Cerebellar nuclear complex (tissue), 1 donor: ENCODE measurements at regions not wholly inside any gene's neighbourhood (a gene's known extent, or its start where the extent isn't known, plus 50 kb on each side); places are given as distances from the start of the nearest gene placed in this dataset.
"Not testable (repeated sequence)": the region's sequence is repeated elsewhere in the genome, so short reads cannot be mapped to it uniquely, and the experiment has no call there.

Source experiments
- DNase-seq, 2 experiments: peaks; one replicate each; lab custom pipeline; 2025; lab: John Stamatoyannopoulos, UW

DNA sequence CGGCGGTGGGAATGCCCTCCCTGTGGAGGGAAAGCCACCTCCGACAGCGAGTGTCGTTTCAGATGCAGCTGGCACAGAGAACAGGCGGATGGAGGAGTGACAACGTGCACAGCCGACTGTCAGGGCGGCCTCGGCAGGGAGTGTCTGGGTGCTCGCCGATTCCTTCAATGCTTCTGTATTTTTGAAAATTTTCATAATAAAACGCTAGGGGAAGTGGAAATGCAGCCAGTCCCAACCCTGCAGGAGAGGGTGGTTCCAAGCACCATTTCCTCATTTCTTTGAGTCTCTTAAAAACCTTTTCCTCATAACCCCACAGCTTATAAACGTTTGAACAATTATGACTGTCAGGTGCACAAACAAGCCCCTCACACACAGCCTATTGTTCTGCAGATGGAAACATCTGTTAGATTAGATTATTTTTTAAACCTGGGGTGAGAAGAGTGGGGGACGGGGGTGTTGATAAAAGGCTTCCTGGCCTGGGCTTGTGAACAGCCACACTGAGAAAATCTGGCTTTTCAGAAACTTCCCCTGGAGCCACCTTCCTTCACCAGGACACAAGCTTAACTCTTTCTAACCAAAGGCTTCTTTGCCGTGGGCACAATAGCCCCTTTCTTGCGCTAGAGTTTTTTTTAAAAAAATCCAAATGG lies 228.9 kb downstream of the ANKRD60 start:
- no peak for DNase-seq

DNA sequence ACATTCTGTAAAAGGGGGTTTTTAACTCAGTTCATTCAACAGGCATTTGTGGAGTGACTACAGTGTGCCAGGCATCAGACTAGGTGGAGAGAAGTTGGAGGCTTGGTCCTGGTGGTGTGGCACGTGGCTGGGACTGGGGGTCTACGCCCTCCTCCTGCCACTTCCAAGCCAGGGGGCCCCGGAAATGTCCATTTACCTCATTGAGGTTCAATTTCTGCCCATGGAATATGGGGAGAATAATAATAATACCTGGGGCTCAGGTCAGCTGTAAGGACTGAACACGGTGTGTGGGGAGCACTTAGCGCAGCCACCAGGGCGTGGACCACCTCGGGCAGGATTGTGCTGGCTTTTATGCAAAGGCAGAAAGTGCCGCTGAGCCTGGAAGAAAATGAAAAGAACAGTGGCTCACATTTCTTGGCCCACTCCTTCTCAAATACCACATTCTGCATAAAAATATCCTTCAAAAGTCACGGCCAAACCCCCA lies 229.4 kb downstream of the ANKRD60 start:
- DNase-seq = no peak

DNA sequence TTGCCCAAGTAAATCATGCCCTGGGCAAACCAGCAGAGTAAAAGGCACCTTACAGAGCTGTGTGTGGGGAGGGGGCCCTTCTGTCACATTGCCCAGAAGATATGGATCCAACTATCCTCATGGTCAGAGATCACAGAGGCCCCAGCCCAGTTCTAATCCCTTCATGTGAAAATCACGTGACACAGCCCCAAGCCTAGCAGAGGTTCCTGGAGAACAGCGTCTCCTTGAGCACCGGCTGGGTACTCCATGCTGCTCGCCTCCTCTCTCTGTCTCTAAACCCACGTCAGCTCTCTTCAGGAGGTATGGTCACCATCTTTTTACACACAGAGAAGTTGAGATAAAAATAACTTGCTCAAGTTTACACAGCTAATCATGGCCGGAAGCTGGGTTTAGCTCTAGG lies 230.2 kb downstream of the ANKRD60 start:
- no peak for DNase-seq

DNA sequence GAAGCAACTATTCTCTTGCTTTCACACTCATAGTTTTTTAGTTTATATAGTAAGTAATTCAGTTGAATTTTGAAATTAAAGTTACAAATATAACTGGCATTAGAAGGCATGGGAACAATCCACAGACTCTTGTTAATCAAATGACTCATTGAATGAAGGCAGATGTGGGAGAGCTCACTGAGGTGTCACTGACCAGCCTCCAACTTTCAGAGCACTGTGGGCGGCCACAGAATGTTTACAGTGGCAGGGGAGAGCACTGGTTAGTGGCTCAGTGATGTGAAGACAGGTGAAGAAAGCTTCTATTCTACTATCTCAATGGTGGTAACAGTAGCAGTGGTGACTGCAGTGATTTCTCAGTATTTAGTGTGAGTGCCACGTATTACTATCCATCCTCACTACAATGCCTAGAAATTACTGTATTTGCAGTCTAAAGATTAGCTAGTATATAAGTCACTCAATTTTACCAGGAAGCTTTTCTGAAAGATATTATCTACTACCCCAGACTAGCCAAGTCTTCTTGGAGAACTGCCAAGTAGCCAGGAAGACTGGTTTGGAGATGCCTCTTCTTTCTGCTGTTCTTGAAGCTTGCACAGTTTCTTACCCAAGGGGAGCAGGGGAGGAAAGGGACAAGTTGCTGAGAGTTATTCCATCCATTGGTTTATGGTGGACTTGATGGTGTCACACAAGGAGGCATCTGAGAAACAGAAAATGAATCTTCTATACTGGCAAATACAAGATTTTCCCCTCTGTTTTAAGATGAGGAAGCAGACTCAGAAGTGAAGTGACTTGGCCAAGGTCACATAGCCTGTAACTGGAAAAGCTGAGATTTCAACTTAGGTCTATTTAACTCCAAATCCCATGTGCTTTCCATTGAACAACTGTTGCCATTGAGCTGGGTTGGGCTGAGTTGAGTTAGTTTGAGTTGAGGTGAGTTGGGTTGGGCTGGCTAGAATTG lies 231.2 kb downstream of the ANKRD60 start:
- DNase-seq = no peak

DNA sequence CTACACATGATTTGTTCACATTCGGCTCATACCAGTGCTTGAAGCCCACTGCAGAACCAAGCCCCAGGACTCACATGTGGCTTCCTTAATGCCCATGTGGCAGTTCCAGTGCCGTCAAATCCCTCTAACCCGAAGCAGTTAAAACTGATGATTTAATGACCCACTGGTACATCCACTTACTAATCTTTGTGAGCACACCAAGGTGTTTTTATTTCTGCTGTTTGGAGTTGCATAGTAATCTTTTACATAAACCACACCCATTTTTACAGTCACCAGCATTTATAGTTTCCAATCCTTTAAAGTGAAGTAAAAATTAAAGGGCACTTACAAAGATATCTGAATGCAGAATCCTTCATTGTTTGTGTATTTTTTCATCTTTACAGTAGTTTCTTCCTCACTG lies 232.0 kb downstream of the ANKRD60 start:
- DNase-seq = no peak

DNA sequence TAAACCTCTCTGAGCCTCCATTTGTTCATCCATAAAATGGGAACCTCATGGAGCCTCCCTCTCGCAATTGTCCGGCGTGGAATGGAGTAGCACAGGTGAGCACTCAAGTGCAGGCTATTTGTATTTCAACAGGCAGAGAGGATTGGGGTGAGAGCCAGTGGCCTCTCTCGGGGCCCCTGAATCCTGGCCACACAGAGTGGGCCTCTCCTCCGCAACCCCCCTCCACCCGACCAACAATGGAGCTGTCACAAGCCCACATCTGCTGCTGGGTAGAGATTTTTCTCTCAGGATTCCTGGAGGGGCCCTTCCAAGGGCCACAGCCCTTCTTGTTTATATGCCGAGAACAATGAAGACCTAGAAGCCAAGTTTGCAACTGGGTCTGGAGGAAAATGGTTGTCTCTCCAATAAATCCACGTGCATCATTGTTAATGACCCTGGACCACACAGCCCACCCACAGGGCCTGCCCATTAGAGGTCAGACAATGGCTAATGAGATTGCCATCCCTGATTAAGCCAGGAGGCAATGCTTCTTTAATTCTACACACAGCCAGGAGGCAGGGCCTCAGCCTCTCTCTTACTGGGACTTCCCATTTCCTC lies 233.0 kb downstream of the ANKRD60 start:
- no peak for DNase-seq

DNA sequence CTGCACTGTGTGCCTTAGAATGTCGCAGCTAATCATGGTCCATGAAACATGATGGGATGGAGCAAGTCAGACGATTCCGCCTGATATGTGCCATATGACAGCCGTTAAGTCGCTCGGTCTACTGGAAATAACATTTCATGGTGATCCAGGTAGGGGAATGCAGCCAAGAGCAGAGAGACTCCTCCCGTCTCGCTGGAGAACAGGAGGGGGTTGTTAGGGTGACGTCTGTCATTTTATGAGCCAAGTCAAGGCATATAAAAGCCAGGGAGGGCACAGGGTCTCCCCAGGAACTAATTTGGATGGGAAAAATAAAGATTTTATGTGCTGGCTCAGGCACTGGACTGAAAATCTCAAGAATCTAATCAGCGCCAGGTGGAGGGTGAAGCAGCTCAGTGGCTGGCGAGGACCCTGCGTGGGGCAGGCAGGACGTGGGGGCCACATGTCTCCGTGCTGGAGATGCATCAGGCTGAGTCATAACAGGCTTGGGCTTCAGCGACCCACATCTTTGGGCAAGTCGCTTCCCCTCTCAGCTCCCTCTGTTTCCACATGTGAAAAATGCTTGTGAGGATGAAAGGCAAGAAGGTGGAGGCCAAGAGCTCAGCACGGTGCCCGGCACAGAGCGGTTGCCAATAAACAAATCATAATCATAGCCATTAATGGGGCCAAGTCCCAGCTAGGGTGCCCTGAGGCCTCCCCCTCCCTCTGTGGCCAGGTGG lies 234.6 kb downstream of the ANKRD60 start:
- peak; percentile 24 to 57 for DNase-seq

DNA sequence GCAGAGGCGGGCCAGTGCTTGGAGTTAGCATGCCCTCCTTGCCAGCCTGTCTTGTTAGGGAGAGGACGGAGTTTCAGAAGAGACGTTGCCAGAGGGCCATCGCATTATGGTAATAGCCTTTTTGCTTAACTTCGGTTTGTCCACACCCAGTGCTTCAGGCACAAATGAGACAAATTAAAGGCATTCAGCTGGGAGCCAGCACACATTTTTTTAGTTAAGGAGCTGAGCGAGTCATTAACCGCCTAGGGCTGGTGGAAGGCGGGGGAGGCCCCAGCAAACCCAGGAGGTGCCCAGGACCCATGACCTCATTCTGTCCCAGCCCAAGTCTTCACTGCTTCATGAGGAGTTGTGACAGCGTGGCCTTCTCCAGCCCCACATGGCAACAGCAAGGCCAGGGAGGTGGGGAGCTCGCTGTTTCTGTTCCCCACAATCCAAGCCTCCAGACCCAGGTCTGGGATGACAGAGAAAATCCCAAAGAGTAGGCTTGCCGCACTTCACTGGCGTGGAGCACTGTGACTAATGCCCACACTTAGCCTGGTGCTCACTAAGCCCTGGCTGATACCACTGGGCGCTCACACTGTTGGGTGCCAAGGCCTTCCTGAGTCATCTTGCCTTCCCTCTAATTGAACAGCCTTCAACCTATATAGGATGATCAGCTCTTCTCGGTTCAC lies 237.1 kb downstream of the ANKRD60 start:
- no peak for DNase-seq

DNA sequence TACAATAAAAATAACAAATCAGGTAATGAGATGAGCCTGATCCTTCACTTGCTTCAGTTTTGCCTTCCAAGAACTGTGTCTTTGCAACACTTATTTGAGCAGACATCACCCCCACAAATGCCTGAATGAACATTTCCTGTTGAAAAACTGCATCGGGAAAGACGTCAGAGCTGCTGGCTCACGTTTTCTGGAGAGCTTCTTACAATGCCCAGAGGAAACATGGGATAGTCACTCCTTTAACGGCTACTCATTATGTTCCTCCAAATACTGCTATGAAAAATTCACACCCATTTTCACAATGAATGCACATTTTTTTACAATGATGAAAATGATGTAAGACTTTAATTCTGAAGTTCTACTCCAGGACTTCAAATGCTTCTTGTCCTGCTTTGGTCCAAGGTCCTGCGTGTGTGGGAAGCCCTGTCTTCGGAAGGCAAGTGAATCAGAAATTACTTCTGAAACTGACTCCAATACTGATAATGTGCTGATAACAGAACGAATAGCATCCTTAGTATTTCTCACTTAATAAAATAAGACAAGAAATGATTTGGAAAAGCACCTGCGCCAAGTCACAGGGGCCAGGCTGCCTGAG lies 238.0 kb downstream of the ANKRD60 start:
- no peak for DNase-seq

DNA sequence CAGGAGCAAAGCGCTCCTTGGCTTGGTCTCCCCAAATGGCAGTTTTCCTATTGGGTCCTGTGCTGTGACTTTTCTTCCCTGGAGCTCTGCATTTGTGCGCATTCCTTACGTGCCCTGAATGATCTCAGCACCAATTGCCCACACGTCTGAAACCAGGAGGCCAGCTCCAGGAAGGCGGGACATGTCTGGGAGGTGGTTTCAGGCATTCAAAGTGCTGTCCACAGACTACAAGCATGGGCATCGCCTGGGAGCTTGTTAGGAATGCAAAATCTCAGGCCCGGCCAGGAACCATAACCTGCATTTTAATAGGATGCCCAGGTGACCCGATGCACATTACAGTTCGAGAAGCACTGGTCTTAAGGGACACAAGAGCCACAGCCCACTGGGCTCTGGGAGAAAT lies 239.6 kb downstream of the ANKRD60 start:
- DNase-seq = no peak

DNA sequence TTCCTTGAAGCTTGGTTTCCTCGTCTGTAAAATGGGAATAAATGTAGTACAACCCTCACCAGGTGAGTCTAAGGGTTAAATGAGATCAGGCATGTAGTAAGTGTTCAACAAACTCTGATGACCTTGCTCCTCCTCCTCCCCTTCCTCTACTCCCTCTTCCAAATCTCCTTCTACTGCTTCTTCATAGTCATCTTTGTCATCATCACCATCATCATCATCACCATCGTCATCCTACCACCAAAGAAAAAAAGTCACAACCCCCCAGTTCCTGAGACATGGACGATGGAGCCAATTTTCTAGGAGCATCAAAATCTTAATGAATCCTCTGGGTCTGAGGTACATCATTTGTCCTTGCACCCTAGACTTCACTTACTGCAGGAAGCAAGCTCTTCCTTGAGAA lies 240.0 kb downstream of the ANKRD60 start:
- DNase-seq = no peak

DNA sequence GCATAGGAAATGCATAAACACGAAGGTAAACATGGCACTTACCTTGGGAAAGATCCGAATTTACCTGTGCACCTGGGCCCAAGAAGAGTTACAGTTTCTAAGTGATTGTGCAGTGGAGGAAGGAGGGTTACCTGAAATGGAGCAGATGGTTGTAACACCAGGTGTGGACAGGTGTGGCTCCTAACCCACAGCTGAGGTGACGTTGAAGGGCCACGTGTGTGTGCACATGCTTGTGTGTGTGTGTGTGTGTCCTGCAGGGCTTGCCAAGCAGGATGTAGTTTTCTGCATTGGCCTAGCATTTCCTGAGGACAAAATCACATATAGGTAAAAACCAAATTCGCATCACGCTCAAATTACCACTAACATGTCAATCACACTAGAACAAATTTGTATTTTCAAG lies 240.8 kb downstream of the ANKRD60 start:
- DNase-seq = no peak

DNA sequence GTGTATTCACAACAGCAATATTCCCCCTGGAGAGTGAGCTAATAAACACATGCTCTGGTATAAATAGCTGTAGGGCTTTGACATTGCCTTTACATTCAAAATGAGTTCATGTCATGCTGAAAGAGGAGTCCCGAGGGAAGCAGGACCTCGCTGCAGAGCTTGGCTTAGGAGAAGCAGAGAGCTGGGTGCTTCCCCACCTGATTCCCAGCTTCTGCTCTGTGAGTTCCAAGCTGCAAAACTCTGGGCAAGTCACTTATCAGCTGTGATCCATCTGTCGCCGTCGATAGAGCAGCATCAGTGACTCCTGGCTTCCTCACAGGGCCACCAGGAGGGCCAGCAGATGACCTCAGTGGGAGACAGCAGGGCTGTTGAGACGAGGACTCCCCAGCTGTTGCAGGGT lies 241.8 kb downstream of the ANKRD60 start:
- DNase-seq = no peak

DNA sequence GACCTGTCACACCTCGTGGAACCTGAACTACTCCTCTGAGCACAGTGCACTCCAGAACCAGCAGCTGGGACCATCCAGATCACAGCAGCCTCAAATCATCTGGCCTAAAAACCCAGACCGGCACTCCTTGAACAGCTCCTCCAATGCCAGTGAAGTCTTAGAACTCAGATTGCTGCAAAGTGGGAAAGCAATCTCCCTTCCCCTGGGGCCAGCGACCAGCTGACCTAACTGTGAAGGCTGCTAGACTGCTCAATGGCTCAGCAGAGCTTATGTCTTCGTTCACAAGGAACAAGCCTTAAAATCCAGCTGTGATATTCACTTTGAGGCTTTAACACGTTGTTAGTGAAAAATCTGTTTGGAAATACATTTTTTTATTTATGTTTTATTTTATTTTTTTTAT lies 243.2 kb downstream of the ANKRD60 start:
- DNase-seq = no peak

DNA sequence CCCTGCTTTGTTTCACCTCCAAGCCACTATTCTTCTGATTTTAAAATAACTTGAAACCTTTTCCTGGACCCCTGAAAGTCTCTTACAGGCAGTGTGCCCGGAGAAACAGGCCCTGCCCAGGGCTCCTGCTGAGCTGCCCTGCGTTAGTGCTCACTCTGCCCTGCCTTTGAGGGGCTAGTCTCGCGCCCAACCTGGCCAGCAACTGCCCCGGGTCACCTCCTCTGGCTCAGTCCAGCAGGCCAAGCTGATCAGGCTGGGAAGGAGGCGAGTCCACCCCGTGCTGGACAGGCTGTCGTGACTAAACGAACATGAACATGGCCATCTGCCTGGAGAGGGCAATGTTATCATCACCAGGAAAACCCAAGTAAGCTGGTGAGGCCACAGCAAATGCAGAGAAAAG lies 245.4 kb downstream of the ANKRD60 start:
- no peak for DNase-seq

DNA sequence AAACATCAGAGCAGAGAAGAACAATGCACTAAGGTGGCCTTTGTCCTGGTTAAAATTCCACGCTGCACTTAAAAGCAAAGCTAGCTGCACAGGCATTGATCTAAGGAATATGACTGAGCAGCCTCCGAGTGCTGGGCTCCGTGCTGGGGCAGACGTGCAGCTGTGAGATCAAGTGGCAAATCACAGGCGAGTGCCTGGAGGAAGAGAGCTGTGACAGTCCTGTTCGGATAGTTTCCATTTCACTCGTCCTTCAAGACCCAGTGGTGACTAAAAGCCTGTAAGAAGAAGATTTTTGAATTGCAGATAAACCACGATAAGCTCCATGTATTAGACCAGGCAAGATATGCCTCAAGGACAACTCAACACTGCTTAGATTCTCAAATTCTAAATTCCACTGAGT lies 247.9 kb downstream of the ANKRD60 start:
- no peak for DNase-seq

DNA sequence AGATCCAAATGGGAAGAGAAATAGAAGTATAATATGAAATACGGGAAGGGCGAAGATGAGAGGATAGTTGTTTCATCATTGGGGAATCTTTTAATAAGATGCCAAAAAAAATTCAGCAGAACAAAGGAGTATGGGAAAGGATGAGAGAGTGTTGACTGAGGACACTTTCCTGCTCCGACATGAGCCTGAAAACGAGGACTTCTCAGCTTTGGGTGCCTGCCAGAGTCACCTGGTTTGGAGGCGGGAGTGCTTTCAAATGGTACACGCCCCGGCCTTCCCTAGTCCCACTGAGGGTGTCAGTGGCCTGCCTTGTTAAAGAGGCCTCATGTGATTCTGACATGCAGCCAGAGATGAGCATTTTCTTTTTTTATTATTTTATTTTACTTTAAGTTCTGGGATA lies 250.9 kb downstream of the ANKRD60 start:
- no peak for DNase-seq

DNA sequence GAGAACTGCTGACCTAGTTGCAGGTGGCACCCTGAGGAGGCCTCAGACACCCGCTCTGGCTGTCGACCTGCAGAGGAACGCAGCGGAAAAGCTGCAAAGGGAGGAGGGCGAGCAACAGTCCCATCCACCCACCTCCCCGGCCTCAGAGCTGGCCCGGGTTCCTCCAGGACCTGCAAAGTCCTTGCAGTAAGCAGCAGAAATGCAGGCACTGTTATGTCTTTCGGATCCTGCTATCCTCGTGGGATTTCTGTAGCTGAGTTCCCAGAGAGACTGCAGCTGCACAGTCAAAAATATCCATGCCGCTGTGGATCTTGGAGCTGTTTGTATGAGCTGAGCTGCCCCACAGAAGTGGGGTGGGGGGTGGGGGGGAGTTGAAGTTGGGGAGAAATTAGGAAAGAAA lies 251.3 kb downstream of the ANKRD60 start:
- DNase-seq = no peak

DNA sequence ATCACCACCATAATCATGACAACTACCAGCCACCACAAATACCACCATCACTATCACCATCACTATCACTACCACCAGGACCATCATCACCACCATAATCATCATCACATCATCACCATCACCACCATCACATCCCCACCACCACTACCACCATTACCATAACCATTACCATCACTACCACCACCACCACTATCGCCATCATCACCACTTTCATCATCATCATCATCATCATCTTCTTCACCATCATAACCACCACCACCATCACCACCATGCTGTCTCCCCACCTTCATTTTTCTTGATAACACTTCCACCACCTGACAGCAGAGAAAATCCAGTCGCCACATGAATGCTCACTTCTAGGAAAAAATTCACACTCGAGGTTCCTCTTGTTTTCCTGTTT lies 253.6 kb downstream of the ANKRD60 start:
- no peak for DNase-seq

DNA sequence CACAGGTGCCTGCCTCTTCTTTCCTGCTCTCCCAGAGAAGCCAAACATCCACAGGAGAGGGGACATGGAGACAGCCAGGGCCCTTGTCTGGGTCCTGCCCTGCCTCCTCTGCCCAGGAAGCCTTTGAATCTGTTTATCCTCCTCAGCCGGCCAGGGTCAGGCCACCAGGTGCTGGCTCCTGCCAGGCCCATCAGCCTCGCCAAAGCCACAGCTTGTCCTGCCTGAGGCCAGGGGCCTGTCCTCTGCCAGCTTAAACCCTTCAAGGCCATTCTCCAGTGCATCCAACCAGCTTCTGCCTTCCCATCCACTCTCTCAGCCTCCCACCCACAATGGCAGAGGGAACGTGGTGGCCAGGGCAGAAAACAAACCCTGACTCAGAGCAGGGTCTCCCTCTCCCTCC lies 254.6 kb downstream of the ANKRD60 start:
- no peak for DNase-seq

DNA sequence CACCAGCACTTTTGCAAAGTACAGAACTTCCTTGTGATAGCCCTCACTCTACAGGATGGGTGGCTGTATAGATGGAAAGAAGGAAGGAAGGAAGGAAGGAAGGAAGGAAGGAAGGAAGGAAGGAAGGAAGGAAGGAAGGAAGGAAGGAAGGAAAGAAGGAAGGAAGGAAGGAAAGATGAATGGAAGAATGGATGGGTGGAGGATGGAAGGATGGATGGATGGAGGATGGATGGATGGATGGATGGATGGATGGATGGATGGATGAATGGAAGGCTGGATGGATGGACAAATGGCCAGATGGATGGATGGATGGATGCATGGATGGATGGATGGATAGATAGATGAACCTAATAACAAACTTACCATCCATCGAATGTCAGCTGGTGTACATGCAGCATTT lies 256.9 kb downstream of the ANKRD60 start:
- not testable (repeated sequence) for DNase-seq
